ENCODE measurements at regions not wholly inside any gene's neighbourhood (a gene's known extent, or its start where the extent isn't known, plus 50 kb on each side); places are given as distances from the start of the nearest gene placed in this dataset.

DNA sequence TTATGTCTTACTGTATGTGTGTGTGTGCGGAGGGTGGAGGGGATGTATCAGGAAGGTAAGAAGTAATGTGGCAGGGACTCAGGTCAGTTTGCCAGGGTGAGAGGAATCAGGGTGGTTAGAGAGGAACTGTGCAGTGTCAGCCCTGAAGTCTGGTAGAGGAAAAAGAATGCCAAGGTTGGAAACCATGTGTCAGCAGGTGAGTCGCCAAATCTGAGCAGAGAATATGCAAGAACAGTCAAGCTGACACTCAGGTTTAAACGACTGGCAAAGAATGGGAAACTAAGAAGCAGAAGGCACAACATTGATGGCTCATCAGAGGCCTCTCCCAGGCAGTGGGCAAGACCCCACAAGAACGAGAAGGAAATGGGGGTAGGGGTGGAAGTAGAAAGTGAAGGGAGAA is 107.5 kb upstream of the TBX18 start:
- TF ChIP-seq, protein P1, sequence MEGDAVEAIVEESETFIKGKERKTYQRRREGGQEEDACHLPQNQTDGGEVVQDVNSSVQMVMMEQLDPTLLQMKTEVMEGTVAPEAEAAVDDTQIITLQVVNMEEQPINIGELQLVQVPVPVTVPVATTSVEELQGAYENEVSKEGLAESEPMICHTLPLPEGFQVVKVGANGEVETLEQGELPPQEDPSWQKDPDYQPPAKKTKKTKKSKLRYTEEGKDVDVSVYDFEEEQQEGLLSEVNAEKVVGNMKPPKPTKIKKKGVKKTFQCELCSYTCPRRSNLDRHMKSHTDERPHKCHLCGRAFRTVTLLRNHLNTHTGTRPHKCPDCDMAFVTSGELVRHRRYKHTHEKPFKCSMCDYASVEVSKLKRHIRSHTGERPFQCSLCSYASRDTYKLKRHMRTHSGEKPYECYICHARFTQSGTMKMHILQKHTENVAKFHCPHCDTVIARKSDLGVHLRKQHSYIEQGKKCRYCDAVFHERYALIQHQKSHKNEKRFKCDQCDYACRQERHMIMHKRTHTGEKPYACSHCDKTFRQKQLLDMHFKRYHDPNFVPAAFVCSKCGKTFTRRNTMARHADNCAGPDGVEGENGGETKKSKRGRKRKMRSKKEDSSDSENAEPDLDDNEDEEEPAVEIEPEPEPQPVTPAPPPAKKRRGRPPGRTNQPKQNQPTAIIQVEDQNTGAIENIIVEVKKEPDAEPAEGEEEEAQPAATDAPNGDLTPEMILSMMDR (conservative IDR thresholded peaks at IDR 0.05 in 1 of 2, IDR thresholded peaks at IDR 0.05 in 1 of 2; ENCODE audit: extremely low read depth in 1 of 2, insufficient read depth in 1 of 2, low read depth in 1 of 2, low read length in 2 of 2): no peak
- no peak for TF ChIP-seq EZH2 (IDR thresholded peaks at IDR 0.05; ENCODE audit: borderline replicate concordance, low read length)
